Stimulated activated naive CD8-positive, alpha-beta T cell treated with anti-CD3 and anti-CD28 coated beads, Interleukin-15, Interleukin-2, amounts not matched to agents 100 U/mL and 50 U/mL, for 24 hours (primary cell): ENCODE measurements at regions not wholly inside any gene's neighbourhood (a gene's known extent, or its start where the extent isn't known, plus 50 kb on each side); places are given as distances from the start of the nearest gene placed in this dataset.

Experiments used
- ATAC-seq: fragments of 150-1000 bp; cut with Tn5 transposase; one replicate; pipeline ENCODE4 v1.10.0; 2021
- DNase-seq: peaks from one replicate; pipeline ENCODE4 v3.0.0; 2021

GRCh38 chr4:137674066-137674465, 141.8 kb upstream of the PCDH18 start:
- DNase-seq (no peak), ATAC-seq (no peak)

GRCh38 chr4:137668885-137669545, 136.7 kb upstream of the PCDH18 start:
- no peak for ATAC-seq

GRCh38 chr4:137664416-137664815, 132.1 kb upstream of the PCDH18 start:
- ATAC-seq: no peak
- no peak for DNase-seq

More at GRCh38 chr4:137668885-137669545, 136.7 kb upstream of the PCDH18 start:
- DNase-seq: no peak

DNA sequence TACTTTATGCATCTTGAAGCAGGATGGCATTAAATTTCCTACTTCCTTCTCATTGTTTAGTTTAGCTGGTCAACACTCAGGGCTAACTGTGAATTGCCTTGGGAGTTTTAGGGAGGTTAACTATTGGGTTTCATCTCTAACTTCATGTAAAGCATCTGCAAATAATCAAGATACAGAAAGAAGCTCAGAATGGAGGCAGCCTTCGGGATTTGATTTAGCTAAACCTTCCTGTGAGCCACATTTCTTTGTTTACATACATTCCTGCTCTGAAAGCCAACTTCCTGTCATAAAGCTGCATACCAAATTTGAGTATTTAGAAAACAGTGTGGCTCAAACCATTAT, 131.7 kb upstream of the PCDH18 start:
- DNase-seq (no peak), ATAC-seq (no peak)

DNA sequence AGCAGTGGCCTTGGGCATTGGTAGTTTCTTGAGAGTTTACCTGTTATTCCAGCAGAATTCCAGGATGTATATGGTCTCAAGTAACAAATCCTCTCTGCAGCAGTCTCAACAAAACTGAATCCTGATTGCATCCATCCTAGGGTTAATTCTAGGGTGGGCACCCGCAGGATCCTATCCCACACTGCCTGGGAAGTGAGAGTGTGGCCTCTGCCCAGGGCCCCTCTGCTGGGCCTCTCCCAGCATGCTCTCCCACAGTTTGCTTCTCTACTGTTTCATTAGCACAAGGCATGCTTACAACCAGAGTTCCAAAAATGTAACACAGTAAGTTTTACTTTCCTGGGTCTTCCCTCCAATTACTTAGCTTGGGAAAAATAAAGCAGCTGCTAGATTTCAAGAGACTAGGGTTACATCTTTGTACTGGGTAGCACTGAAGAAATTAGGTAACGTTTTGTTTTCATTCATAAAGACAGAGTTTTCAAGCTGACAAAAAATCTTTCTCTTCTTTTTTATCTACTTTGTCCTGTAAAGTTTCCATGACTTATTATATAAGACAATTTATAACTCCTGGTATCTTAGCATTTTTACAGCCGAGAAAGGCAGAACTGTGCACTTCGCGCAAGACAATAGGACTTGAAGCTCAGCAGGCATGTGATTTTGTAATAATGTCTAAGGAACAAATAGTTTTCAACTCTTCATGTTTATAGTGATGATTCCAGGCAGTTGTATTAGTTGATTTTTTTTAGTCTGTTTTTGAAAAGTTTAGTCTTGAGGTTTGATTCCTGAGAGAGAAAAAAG, 131.2 kb upstream of the PCDH18 start:
- DNase-seq (no peak), ATAC-seq (no peak)

GRCh38 chr4:137661693-137662092, 129.4 kb upstream of the PCDH18 start:
- no peak for DNase-seq
- no peak for ATAC-seq

DNA sequence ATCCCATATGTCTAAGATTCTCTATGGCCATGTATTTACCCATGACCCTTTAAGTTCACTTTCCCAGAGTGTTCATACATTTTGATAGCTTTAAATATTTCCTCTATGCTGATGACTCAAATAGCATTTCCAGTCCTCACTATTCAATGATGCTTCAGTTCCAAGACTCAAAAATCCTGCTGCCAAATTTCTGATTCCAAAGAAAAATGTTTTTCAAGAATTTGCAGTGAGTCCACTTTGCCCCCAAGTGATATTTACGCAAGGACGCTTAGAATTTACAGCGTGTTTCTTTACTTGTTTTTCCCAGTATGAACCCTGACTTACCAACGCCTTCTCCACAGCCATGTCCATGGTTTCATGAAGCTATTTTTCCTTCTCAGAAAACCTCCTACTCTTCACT, 127.9 kb upstream of the PCDH18 start:
- DNase-seq (no peak), ATAC-seq (no peak)

DNA sequence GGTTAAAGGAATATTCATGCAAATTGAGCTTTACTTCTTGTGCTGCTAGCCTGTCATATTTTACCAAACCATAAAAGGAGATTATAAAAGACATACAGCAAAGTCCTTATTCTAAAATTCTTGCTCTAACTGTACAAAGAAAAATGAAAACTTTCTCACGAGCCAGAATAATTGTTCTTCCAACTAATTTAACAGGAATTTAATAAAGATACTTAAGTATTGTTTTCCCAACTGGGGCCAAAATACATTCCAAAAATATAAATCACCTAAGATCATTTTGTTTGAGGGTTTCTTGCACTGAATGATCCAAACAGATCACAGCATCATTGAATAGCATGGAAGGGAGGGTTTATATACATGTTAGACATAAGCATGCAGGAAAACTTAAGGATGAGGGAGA, 127.1 kb upstream of the PCDH18 start:
- DNase-seq (no peak), ATAC-seq (no peak)

GRCh38 chr4:137656661-137657060, 124.4 kb upstream of the PCDH18 start:
- DNase-seq: no peak
- ATAC-seq: no peak

GRCh38 chr4:137655302-137655701, 123.0 kb upstream of the PCDH18 start:
- DNase-seq (no peak), ATAC-seq (no peak)

GRCh38 chr4:137651128-137651527, 118.8 kb upstream of the PCDH18 start:
- DNase-seq (no peak), ATAC-seq (no peak)

- ATAC-seq (no peak), DNase-seq (no peak)
These were observed 117.6 kb upstream of the PCDH18 start for GRCh38 chr4:137649711-137650450.

- DNase-seq: no peak
- ATAC-seq: no peak
These were observed 116.2 kb upstream of the PCDH18 start for GRCh38 chr4:137648531-137648930.

GRCh38 chr4:137647375-137647774, 115.1 kb upstream of the PCDH18 start:
- ATAC-seq (no peak), DNase-seq (no peak)

DNA sequence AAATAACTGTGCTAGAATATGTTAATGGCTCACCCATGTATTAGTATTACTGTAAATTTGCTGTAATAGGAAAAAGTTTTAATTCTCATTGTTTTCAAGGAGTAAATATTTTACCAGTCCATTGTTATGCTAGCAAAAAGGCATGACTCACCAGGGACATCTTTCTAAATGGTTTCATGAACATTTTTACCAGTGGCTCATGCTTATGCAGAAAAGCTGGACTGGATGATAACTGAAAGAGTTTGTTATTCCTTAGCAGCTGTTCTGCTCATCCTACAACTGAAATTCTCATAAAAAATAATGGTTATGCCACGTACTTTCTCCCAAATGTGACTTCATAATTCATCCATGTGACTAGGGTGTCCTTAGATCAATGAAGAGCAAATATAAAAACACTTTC, 111.9 kb upstream of the PCDH18 start:
- DNase-seq: no peak

GRCh38 chr4:137641544-137641943, 109.2 kb upstream of the PCDH18 start:
- ATAC-seq: no peak
- no peak for DNase-seq

More for the DNA sequence above, 111.9 kb upstream of the PCDH18 start:
- no peak for ATAC-seq

GRCh38 chr4:137640838-137641158, 108.5 kb upstream of the PCDH18 start:
- no peak for ATAC-seq
- no peak for DNase-seq

- ATAC-seq (no peak), DNase-seq (no peak)
These were observed 108.0 kb upstream of the PCDH18 start for GRCh38 chr4:137640156-137640837.

GRCh38 chr4:137638934-137639333, 106.6 kb upstream of the PCDH18 start:
- ATAC-seq (no peak), DNase-seq (no peak)

GRCh38 chr4:137635601-137636000, 103.3 kb upstream of the PCDH18 start:
- DNase-seq (no peak), ATAC-seq (no peak)

DNA sequence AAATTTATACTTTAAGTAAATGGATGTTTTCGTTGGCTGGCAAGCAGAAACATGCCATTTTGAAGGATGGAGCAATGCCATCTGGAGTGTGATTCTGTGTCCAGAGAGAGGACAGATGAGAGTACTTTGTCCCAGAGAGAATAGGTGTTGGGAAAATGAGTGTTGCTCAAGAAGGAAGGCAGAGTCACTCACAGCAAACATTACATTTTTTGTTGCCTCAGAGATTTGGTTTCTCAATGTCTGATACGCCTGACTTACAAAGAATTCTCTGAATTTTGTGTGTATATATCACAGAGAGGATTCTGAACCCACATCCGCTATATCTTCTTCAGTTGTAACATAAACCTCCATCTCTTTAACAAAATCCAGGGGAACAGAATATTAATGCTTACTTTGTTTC, 102.8 kb upstream of the PCDH18 start:
- ATAC-seq: no peak
- DNase-seq: no peak

DNA sequence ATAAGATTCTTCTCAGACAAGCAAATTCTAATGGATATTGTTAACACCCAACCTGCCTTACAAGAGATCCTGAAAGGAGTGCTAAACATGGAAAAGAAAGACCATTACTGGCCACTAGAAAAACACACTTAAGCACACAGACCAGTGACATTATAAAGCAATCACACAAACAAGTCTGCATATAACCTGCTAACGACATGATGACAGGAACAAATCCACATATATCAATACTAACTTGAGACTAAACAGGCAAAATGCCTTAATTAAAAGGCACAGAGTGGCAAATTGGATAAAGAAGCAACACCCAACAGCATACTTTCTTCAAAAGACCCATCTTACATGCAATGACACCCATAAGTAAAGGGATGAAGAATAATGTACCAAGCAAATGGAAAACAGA, 100.5 kb upstream of the PCDH18 start:
- no peak for ATAC-seq
- DNase-seq: no peak

- no peak for ATAC-seq
- DNase-seq: no peak
These were observed 99.3 kb upstream of the PCDH18 start for GRCh38 chr4:137631605-137632004.
